ENCODE measurements at regions not wholly inside any gene's neighbourhood (a gene's known extent, or its start where the extent isn't known, plus 50 kb on each side); places are given as distances from the start of the nearest gene placed in this dataset.

GRCh38 chr4:71847300-71847699 lies 63.4 kb upstream of the GC start:
- no peak overlapping the region; the same call in 1 of the 2 replicates for H3K27ac Mint-ChIP-seq
- Histone ChIP-seq H4K20me1 (replicated peaks; ENCODE audit: insufficient read depth) (no peaks in the 10 kb centered on the region), H3K36me3 (ENCODE audit: insufficient read depth) (no peaks in the 10 kb centered on the region), H3K79me2 (replicated peaks; ENCODE audit: insufficient read depth) (no peaks in the 10 kb centered on the region), H3F3A (replicated peaks; ENCODE audit: low read depth) (no peaks in the 10 kb centered on the region), H3K4me2 (no peak overlapping the region), H3K27me3 (ENCODE audit: insufficient read depth) (no peaks in the 10 kb centered on the region), H2AFZ (no peak overlapping the region), H3K4me3 (no peak overlapping the region), H3K27ac (ENCODE audit: low read depth) (no peak overlapping the region), H3K4me1 (ENCODE audit: insufficient read depth) (no peaks in the 10 kb centered on the region), H3K9me2 (ENCODE audit: insufficient read depth) (no peaks in the 10 kb centered on the region)
- no peak for DNase-seq (ENCODE audit: low spot score)
- no peak for ATAC-seq
- peaks cover 8% of the 10 kb centered on the region; the same call in 1 of the 3 replicates for H3K36me3 Mint-ChIP-seq (ENCODE audit: low read depth)
- H3K4me3 Mint-ChIP-seq: no peak overlapping the region
- no peaks in the 10 kb centered on the region for H3K4me1 Mint-ChIP-seq
- H3K27me3 Mint-ChIP-seq (ENCODE audit: insufficient read depth, low read depth, poor library complexity): no peaks in the 10 kb centered on the region
- H3K9me3 Mint-ChIP-seq: peaks cover 6% of the 10 kb centered on the region; the same call in 2 of the 3 replicates
- TF ChIP-seq POLR2AphosphoS5 (IDR thresholded peaks at IDR 0.05; ENCODE audit: low read depth): no peak
- TF ChIP-seq ETS1 (IDR thresholded peaks at IDR 0.05): no peak
- TF ChIP-seq EZH2phosphoT487 (IDR thresholded peaks at IDR 0.05; ENCODE audit: unreplicated experiment): no peak
- TF ChIP-seq EZH2 (IDR thresholded peaks at IDR 0.05; ENCODE audit: low read depth, unreplicated experiment): no peak
- TF ChIP-seq STAT1 (IDR thresholded peaks at IDR 0.05; ENCODE audit: unreplicated experiment): no peak

- H3K9me2 ChIP-seq (ENCODE audit: insufficient read depth): no peaks in the 10 kb centered on the region
- H3K27me3 ChIP-seq (ENCODE audit: insufficient read depth): no peaks in the 10 kb centered on the region
- no peaks in the 10 kb centered on the region for H3F3A ChIP-seq (replicated peaks; ENCODE audit: low read depth)
- Mint-ChIP-seq H3K27ac (no peak overlapping the region), H3K27me3 (ENCODE audit: insufficient read depth, low read depth, poor library complexity) (peaks cover 4% of the 10 kb centered on the region), H3K36me3 (ENCODE audit: low read depth) (peaks cover 54% of the 10 kb centered on the region), H3K9me3 (peaks cover 42% of the 10 kb centered on the region), H3K4me1 (peaks cover 17% of the 10 kb centered on the region), H3K4me3 (no peak overlapping the region)
- H3K27ac ChIP-seq (ENCODE audit: low read depth): no peak overlapping the region
- H3K4me1 ChIP-seq (ENCODE audit: insufficient read depth): peaks cover 17% of the 10 kb centered on the region
- TF ChIP-seq ETS1 (IDR thresholded peaks at IDR 0.05) (no peak), ZNF331 (CRISPR knock-in tag; IDR thresholded peaks at IDR 0.05; ENCODE audit: low read depth) (no peak), STAT1 (IDR thresholded peaks at IDR 0.05; ENCODE audit: unreplicated experiment) (no peak), ZNF462 (CRISPR knock-in tag; IDR thresholded peaks at IDR 0.05) (no peak), POLR2AphosphoS5 (IDR thresholded peaks at IDR 0.05; ENCODE audit: low read depth) (no peak), EZH2 (IDR thresholded peaks at IDR 0.05; ENCODE audit: low read depth, unreplicated experiment) (no peak), REST (IDR thresholded peaks at IDR 0.05; ENCODE audit: unreplicated experiment) (no peak), ZNF114 (CRISPR knock-in tag; IDR thresholded peaks at IDR 0.05) (no peak), JUNB (IDR thresholded peaks at IDR 0.05; ENCODE audit: unreplicated experiment) (no peak)
- peaks cover 23% of the 10 kb centered on the region for H3K36me3 ChIP-seq (ENCODE audit: insufficient read depth)
- DNase-seq (ENCODE audit: low spot score) (no peak), ATAC-seq (no peak)
- H3K4me3 ChIP-seq: no peak overlapping the region
- H2AFZ ChIP-seq: no peak overlapping the region
- H3K79me2 ChIP-seq (replicated peaks; ENCODE audit: insufficient read depth): no peaks in the 10 kb centered on the region
- no peaks in the 10 kb centered on the region for H4K20me1 ChIP-seq (replicated peaks; ENCODE audit: insufficient read depth)
- H3K4me2 ChIP-seq: no peak overlapping the region
Measured at GRCh38 chr4:71855944-71856343, 72.1 kb upstream of the GC start.

All from GM23338 (cell line).